ENCODE measurements at regions not wholly inside any gene's neighbourhood (a gene's known extent, or its start where the extent isn't known, plus 50 kb on each side); places are given as distances from the start of the nearest gene placed in this dataset.

- Histone ChIP-seq H3K36me3 (ENCODE audit: control insufficient read depth in 2 of 2, insufficient read depth in 2 of 2, low read length in 2 of 2) (no peaks in the 10 kb centered on the region), H3K9me3 (ENCODE audit: control insufficient read depth in 2 of 2, low read length in 2 of 2) (no peaks in the 10 kb centered on the region), H3K27me3 (ENCODE audit: control insufficient read depth in 2 of 2, insufficient read depth in 2 of 2, low read length in 2 of 2) (no peaks in the 10 kb centered on the region), H3K4me3 (ENCODE audit: low read length in 2 of 2) (no peak overlapping the region), H3K4me1 (ENCODE audit: control insufficient read depth in 2 of 2, insufficient read depth in 2 of 2, low read length in 2 of 2) (no peaks in the 10 kb centered on the region), H3K27ac (ENCODE audit: low read depth in 2 of 2, low read length in 2 of 2) (no peak overlapping the region), H3K9ac (ENCODE audit: low read depth in 1 of 2, low read length in 2 of 2) (no peak overlapping the region)
These were observed 985.1 kb downstream of the SORCS1 start for GRCh38 chr10:106179430-106179829.

GRCh38 chr10:106175760-106176377 lies 988.6 kb downstream of the SORCS1 start:
- no peaks in the 10 kb centered on the region for H3K4me1 ChIP-seq (ENCODE audit: control insufficient read depth in 2 of 2, insufficient read depth in 2 of 2, low read length in 2 of 2)
- H3K27ac ChIP-seq (ENCODE audit: low read depth in 2 of 2, low read length in 2 of 2): no peak overlapping the region
- H3K9ac ChIP-seq (ENCODE audit: low read depth in 1 of 2, low read length in 2 of 2): no peak overlapping the region

GRCh38 chr10:106173838-106174237 lies 990.7 kb downstream of the SORCS1 start:
- no peaks in the 10 kb centered on the region for H3K36me3 ChIP-seq (ENCODE audit: control insufficient read depth in 2 of 2, insufficient read depth in 2 of 2, low read length in 2 of 2)
- no peak overlapping the region for H3K9ac ChIP-seq (ENCODE audit: low read depth in 1 of 2, low read length in 2 of 2)
- H3K4me3 ChIP-seq (ENCODE audit: low read length in 2 of 2): no peak overlapping the region
- H3K27ac ChIP-seq (ENCODE audit: low read depth in 2 of 2, low read length in 2 of 2): no peak overlapping the region
- H3K9me3 ChIP-seq (ENCODE audit: control insufficient read depth in 2 of 2, low read length in 2 of 2): no peaks in the 10 kb centered on the region
- H3K4me1 ChIP-seq (ENCODE audit: control insufficient read depth in 2 of 2, insufficient read depth in 2 of 2, low read length in 2 of 2): no peaks in the 10 kb centered on the region
- no peaks in the 10 kb centered on the region for H3K27me3 ChIP-seq (ENCODE audit: control insufficient read depth in 2 of 2, insufficient read depth in 2 of 2, low read length in 2 of 2)

More at GRCh38 chr10:106175760-106176377, 988.6 kb downstream of the SORCS1 start:
- H3K27me3 ChIP-seq (ENCODE audit: control insufficient read depth in 2 of 2, insufficient read depth in 2 of 2, low read length in 2 of 2): no peaks in the 10 kb centered on the region
- no peaks in the 10 kb centered on the region for H3K9me3 ChIP-seq (ENCODE audit: control insufficient read depth in 2 of 2, low read length in 2 of 2)
- H3K36me3 ChIP-seq (ENCODE audit: control insufficient read depth in 2 of 2, insufficient read depth in 2 of 2, low read length in 2 of 2): no peaks in the 10 kb centered on the region
- no peak overlapping the region for H3K4me3 ChIP-seq (ENCODE audit: low read length in 2 of 2)

GRCh38 chr10:106169241-106169640 lies 995.3 kb downstream of the SORCS1 start:
- Histone ChIP-seq H3K4me1 (ENCODE audit: control insufficient read depth in 2 of 2, insufficient read depth in 2 of 2, low read length in 2 of 2) (no peaks in the 10 kb centered on the region), H3K36me3 (ENCODE audit: control insufficient read depth in 2 of 2, insufficient read depth in 2 of 2, low read length in 2 of 2) (no peaks in the 10 kb centered on the region), H3K27me3 (ENCODE audit: control insufficient read depth in 2 of 2, insufficient read depth in 2 of 2, low read length in 2 of 2) (no peaks in the 10 kb centered on the region), H3K27ac (ENCODE audit: low read depth in 2 of 2, low read length in 2 of 2) (no peak overlapping the region), H3K9ac (ENCODE audit: low read depth in 1 of 2, low read length in 2 of 2) (no peak overlapping the region), H3K9me3 (ENCODE audit: control insufficient read depth in 2 of 2, low read length in 2 of 2) (no peaks in the 10 kb centered on the region), H3K4me3 (ENCODE audit: low read length in 2 of 2) (no peak overlapping the region)

GRCh38 chr10:106167946-106168345 lies 996.6 kb downstream of the SORCS1 start:
- Histone ChIP-seq H3K27me3 (ENCODE audit: control insufficient read depth in 2 of 2, insufficient read depth in 2 of 2, low read length in 2 of 2) (no peaks in the 10 kb centered on the region), H3K27ac (ENCODE audit: low read depth in 2 of 2, low read length in 2 of 2) (no peak overlapping the region), H3K4me1 (ENCODE audit: control insufficient read depth in 2 of 2, insufficient read depth in 2 of 2, low read length in 2 of 2) (no peaks in the 10 kb centered on the region), H3K36me3 (ENCODE audit: control insufficient read depth in 2 of 2, insufficient read depth in 2 of 2, low read length in 2 of 2) (no peaks in the 10 kb centered on the region), H3K9ac (ENCODE audit: low read depth in 1 of 2, low read length in 2 of 2) (no peak overlapping the region), H3K4me3 (ENCODE audit: low read length in 2 of 2) (no peak overlapping the region), H3K9me3 (ENCODE audit: control insufficient read depth in 2 of 2, low read length in 2 of 2) (no peaks in the 10 kb centered on the region)

GRCh38 chr10:106158241-106158640 lies 1006.3 kb downstream of the SORCS1 start:
- no peaks in the 10 kb centered on the region for H3K4me1 ChIP-seq (ENCODE audit: control insufficient read depth in 2 of 2, insufficient read depth in 2 of 2, low read length in 2 of 2)
- no peak overlapping the region for H3K4me3 ChIP-seq (ENCODE audit: low read length in 2 of 2)
- H3K36me3 ChIP-seq (ENCODE audit: control insufficient read depth in 2 of 2, insufficient read depth in 2 of 2, low read length in 2 of 2): no peaks in the 10 kb centered on the region
- no peak overlapping the region for H3K27ac ChIP-seq (ENCODE audit: low read depth in 2 of 2, low read length in 2 of 2)
- H3K9ac ChIP-seq (ENCODE audit: low read depth in 1 of 2, low read length in 2 of 2): no peak overlapping the region
- no peaks in the 10 kb centered on the region for H3K9me3 ChIP-seq (ENCODE audit: control insufficient read depth in 2 of 2, low read length in 2 of 2)
- no peaks in the 10 kb centered on the region for H3K27me3 ChIP-seq (ENCODE audit: control insufficient read depth in 2 of 2, insufficient read depth in 2 of 2, low read length in 2 of 2)

GRCh38 chr10:106147021-106147420 lies 1017.5 kb downstream of the SORCS1 start:
- H3K36me3 ChIP-seq (ENCODE audit: control insufficient read depth in 2 of 2, insufficient read depth in 2 of 2, low read length in 2 of 2): no peaks in the 10 kb centered on the region
- no peaks in the 10 kb centered on the region for H3K27me3 ChIP-seq (ENCODE audit: control insufficient read depth in 2 of 2, insufficient read depth in 2 of 2, low read length in 2 of 2)
- no peaks in the 10 kb centered on the region for H3K4me1 ChIP-seq (ENCODE audit: control insufficient read depth in 2 of 2, insufficient read depth in 2 of 2, low read length in 2 of 2)
- H3K27ac ChIP-seq (ENCODE audit: low read depth in 2 of 2, low read length in 2 of 2): no peak overlapping the region
- H3K9me3 ChIP-seq (ENCODE audit: control insufficient read depth in 2 of 2, low read length in 2 of 2): no peaks in the 10 kb centered on the region
- no peak overlapping the region for H3K4me3 ChIP-seq (ENCODE audit: low read length in 2 of 2)
- H3K9ac ChIP-seq (ENCODE audit: low read depth in 1 of 2, low read length in 2 of 2): no peak overlapping the region

- Histone ChIP-seq H3K36me3 (ENCODE audit: control insufficient read depth in 2 of 2, insufficient read depth in 2 of 2, low read length in 2 of 2) (no peaks in the 10 kb centered on the region), H3K27ac (ENCODE audit: low read depth in 2 of 2, low read length in 2 of 2) (no peak overlapping the region), H3K27me3 (ENCODE audit: control insufficient read depth in 2 of 2, insufficient read depth in 2 of 2, low read length in 2 of 2) (no peaks in the 10 kb centered on the region), H3K9me3 (ENCODE audit: control insufficient read depth in 2 of 2, low read length in 2 of 2) (no peaks in the 10 kb centered on the region), H3K4me3 (ENCODE audit: low read length in 2 of 2) (no peak overlapping the region), H3K4me1 (ENCODE audit: control insufficient read depth in 2 of 2, insufficient read depth in 2 of 2, low read length in 2 of 2) (no peaks in the 10 kb centered on the region), H3K9ac (ENCODE audit: low read depth in 1 of 2, low read length in 2 of 2) (no peak overlapping the region)
These were observed 1024.6 kb downstream of the SORCS1 start for GRCh38 chr10:106139915-106140314.

- H3K27ac ChIP-seq (ENCODE audit: low read depth in 2 of 2, low read length in 2 of 2): no peak overlapping the region
- no peak overlapping the region for H3K9ac ChIP-seq (ENCODE audit: low read depth in 1 of 2, low read length in 2 of 2)
- H3K27me3 ChIP-seq (ENCODE audit: control insufficient read depth in 2 of 2, insufficient read depth in 2 of 2, low read length in 2 of 2): no peaks in the 10 kb centered on the region
- no peak overlapping the region for H3K4me3 ChIP-seq (ENCODE audit: low read length in 2 of 2)
- H3K9me3 ChIP-seq (ENCODE audit: control insufficient read depth in 2 of 2, low read length in 2 of 2): no peaks in the 10 kb centered on the region
- H3K4me1 ChIP-seq (ENCODE audit: control insufficient read depth in 2 of 2, insufficient read depth in 2 of 2, low read length in 2 of 2): no peaks in the 10 kb centered on the region
- no peaks in the 10 kb centered on the region for H3K36me3 ChIP-seq (ENCODE audit: control insufficient read depth in 2 of 2, insufficient read depth in 2 of 2, low read length in 2 of 2)
These were observed 1028.3 kb downstream of the SORCS1 start for GRCh38 chr10:106136175-106136574.

GRCh38 chr10:106134326-106135000 lies 1030.0 kb downstream of the SORCS1 start:
- Histone ChIP-seq H3K4me1 (ENCODE audit: control insufficient read depth in 2 of 2, insufficient read depth in 2 of 2, low read length in 2 of 2) (no peaks in the 10 kb centered on the region), H3K9me3 (ENCODE audit: control insufficient read depth in 2 of 2, low read length in 2 of 2) (no peaks in the 10 kb centered on the region), H3K27me3 (ENCODE audit: control insufficient read depth in 2 of 2, insufficient read depth in 2 of 2, low read length in 2 of 2) (no peaks in the 10 kb centered on the region), H3K36me3 (ENCODE audit: control insufficient read depth in 2 of 2, insufficient read depth in 2 of 2, low read length in 2 of 2) (no peaks in the 10 kb centered on the region), H3K4me3 (ENCODE audit: low read length in 2 of 2) (no peak overlapping the region), H3K9ac (ENCODE audit: low read depth in 1 of 2, low read length in 2 of 2) (no peak overlapping the region), H3K27ac (ENCODE audit: low read depth in 2 of 2, low read length in 2 of 2) (no peak overlapping the region)

Data from mucosa of rectum (tissue), 2 donors.